Esophagus muscularis mucosa (tissue), 4 donors: ENCODE measurements at regions not wholly inside any gene's neighbourhood (a gene's known extent, or its start where the extent isn't known, plus 50 kb on each side); places are given as distances from the start of the nearest gene placed in this dataset.

Experiments used
- DNase-seq: peaks from one replicate; pipeline ENCODE4 v3.0.0-alpha.2; 2017; ENCODE audit errors: extremely low spot score
- H3K27ac ChIP-seq, 4 donors: fragments of 200-600 bp; sonication (generic); replicated peaks in 1 of 4; 1 replicate in 3 of 4; 2 replicates in 1 of 4; pipeline ENCODE4 v1.5.1; 2016 to 2019; ENCODE audit warnings: mild to moderate bottlenecking in 1 of 4
- H3K27me3 ChIP-seq, 4 donors: fragments of 200-600 bp; sonication (generic); one replicate each; pipeline versions ENCODE4 v1.5.1 to v1.6.0; 2016 to 2019
- H3K36me3 ChIP-seq, 4 donors: fragments of 200-600 bp; sonication (generic); one replicate each; pipeline ENCODE4 v1.5.1; 2016 to 2019
- H3K4me1 ChIP-seq, 4 donors: fragments of 200-600 bp; sonication (generic); one replicate each; pipeline ENCODE4 v1.5.1; 2016 to 2019
- H3K4me3 ChIP-seq, 4 donors: fragments of 200-600 bp; sonication (generic); 1 replicate in 2 of 4; 2 replicates in 2 of 4; pipeline ENCODE4 v1.5.1; 2016 to 2019; ENCODE audit warnings: mild to moderate bottlenecking in 4 of 4, moderate library complexity in 1 of 4
- H3K9me3 ChIP-seq, 4 donors: fragments of 200-600 bp; sonication (generic); 1 replicate in 3 of 4; 2 replicates in 1 of 4; pipeline ENCODE4 v1.5.1; 2016 to 2019
- EP300 ChIP-seq: sonication (generic); formaldehyde crosslinking; IDR thresholded peaks from one replicate; pipeline ENCODE4 v1.6.1; 2017; ENCODE audit warnings: antibody characterized with exemption
- POLR2A ChIP-seq: fragments of 450-650 bp; IDR thresholded peaks from one replicate; pipeline ENCODE4 v1.6.1; 2017; ENCODE audit warnings: antibody characterized with exemption, moderate library complexity, mild to moderate bottlenecking, low read depth
- POLR2AphosphoS5 ChIP-seq, 2 donors: sonication (generic); formaldehyde crosslinking; IDR thresholded peaks; one replicate each; pipeline ENCODE4 v1.6.1; 2017; ENCODE audit warnings: antibody characterized with exemption in 2 of 2
- WGBS: methylation state at CpG from one replicate; pipeline ENCODE4 v1.1.5; 2018; 5-methylcytosine and 5-hydroxymethylcytosine counted together
- intact Hi-C: fragments of 100-400 bp; cut with DNase I; formaldehyde crosslinking; loops from one replicate; pipeline ENCODE4 v1.15.1; 2023
- TF ChIP-seq, protein P1 (sequence below), 3 experiments: fragments of 200-600 bp in 2 of 3; fragments of 450-650 bp in 1 of 3; sonication (generic) in 2 of 3; IDR thresholded peaks; one replicate each; pipeline ENCODE4 v1.5.1; 2017 to 2019; ENCODE audit warnings: antibody characterized with exemption in 3 of 3, mild to moderate bottlenecking in 2 of 3, moderate library complexity in 1 of 3

DNA sequence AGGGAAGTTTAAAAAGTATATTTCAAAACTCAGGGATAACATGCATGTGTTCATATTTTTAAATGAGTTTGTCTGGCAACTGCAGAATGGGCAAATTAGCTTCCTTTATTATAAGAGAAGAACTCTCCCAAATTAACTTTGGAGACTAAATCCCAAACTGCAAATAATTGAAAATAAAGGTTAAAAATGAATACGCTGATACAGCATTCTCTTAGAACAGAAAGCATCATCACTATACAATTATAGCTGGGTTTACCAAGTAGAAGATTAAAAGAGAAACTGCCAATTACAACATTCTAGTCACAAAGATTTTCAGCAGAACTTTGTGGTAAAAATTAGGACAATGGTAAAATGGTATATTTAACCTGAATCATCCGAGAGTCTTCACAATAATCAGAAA lies 73.3 kb downstream of the OLFM4 start:
- no peaks in the 10 kb centered on the region for H3K9me3 ChIP-seq
- no peak overlapping the region for H3K4me3 ChIP-seq
- H3K36me3 ChIP-seq, result no peaks in the 10 kb centered on the region
- WGBS, result 87% methylated on average over 2 of the region's 2 CpGs
- no peak overlapping the region for H3K27ac ChIP-seq
- TF ChIP-seq, protein P1, sequence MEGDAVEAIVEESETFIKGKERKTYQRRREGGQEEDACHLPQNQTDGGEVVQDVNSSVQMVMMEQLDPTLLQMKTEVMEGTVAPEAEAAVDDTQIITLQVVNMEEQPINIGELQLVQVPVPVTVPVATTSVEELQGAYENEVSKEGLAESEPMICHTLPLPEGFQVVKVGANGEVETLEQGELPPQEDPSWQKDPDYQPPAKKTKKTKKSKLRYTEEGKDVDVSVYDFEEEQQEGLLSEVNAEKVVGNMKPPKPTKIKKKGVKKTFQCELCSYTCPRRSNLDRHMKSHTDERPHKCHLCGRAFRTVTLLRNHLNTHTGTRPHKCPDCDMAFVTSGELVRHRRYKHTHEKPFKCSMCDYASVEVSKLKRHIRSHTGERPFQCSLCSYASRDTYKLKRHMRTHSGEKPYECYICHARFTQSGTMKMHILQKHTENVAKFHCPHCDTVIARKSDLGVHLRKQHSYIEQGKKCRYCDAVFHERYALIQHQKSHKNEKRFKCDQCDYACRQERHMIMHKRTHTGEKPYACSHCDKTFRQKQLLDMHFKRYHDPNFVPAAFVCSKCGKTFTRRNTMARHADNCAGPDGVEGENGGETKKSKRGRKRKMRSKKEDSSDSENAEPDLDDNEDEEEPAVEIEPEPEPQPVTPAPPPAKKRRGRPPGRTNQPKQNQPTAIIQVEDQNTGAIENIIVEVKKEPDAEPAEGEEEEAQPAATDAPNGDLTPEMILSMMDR (IDR thresholded peaks at IDR 0.05), result no peak
- no peak for TF ChIP-seq EP300
- TF ChIP-seq POLR2AphosphoS5 (IDR thresholded peaks at IDR 0.05), result no peak
- no peak for TF ChIP-seq POLR2A
- intact Hi-C loops, result no loop called here
- no peaks in the 10 kb centered on the region for H3K27me3 ChIP-seq
- no peak for DNase-seq
- H3K4me1 ChIP-seq, result no peaks in the 10 kb centered on the region

DNA sequence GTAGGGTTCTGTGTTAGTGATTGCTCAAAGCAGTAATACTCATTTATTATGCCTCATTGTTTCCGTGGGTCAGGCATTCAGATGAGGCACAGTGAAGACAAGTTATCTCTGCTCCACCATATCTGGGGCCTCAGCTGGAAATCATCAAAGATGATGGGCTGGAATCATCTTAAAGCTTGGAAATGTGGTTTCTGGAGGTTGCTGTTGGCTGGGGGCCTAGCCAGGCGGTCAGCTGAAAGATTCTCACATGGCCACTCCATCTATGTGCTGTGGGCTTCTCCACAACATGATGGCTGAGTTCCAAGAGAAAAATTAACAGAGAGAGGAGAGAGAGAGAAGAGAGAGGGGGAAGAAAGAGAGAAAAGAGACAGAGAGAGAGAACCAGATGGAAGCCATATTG lies 75.5 kb downstream of the OLFM4 start:
- H3K27me3 ChIP-seq, result no peaks in the 10 kb centered on the region
- 59% methylated on average over 2 of the region's 2 CpGs for WGBS

DNA sequence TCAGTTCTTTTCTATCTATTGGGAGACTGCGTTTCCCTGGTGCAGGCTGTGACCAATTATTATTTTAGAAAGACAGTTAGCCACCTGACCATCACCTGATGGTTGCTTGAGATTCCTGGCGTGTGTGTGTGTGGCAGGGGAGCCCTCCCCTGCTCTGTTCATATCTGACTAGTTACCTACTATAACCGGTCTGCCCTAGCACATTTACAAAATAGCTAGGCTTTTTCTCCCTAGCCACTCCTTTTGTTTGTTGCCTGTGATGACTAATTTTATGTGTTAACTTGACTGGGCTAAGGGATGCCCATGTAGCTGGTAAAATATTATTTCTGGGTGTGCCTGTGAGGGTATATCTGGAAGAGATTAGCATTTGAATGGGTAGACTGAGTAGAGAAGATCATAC lies 76.9 kb downstream of the OLFM4 start:
- Histone ChIP-seq H3K36me3 (no peaks in the 10 kb centered on the region), H3K27me3 (no peaks in the 10 kb centered on the region)
- 92% methylated on average over 3 of the region's 3 CpGs for WGBS

More for the DNA sequence above, 75.5 kb downstream of the OLFM4 start:
- no peaks in the 10 kb centered on the region for H3K36me3 ChIP-seq
- H3K27ac ChIP-seq, result no peak overlapping the region
- DNase-seq, result no peak
- intact Hi-C loops, result no loop called here
- no peaks in the 10 kb centered on the region for H3K9me3 ChIP-seq
- TF ChIP-seq EP300 (no peak), POLR2AphosphoS5 (IDR thresholded peaks at IDR 0.05) (no peak), POLR2A (no peak)
- TF ChIP-seq, protein P1 (IDR thresholded peaks at IDR 0.05), result no peak
- H3K4me1 ChIP-seq, result no peaks in the 10 kb centered on the region
- no peak overlapping the region for H3K4me3 ChIP-seq

DNA sequence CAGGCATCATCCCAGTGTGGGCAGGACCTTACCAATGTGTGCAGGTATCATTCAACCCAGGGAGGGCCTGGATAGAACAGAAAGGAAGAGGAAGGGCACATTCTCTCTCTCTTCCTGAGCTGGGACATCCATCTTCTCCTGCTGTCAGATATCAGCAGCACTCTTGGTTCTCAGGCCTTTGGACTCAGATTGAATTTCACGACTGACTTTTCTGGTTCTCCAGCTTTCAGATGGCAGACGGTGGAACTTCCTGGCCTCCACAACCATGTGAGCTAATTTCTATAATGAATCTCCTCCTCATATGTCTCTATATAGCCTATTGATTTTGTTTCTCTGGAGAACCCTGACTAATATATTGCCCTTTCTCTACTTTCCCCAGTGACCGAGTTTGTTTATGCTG lies 77.3 kb downstream of the OLFM4 start:
- Histone ChIP-seq H3K27me3 (no peaks in the 10 kb centered on the region), H3K9me3 (no peaks in the 10 kb centered on the region), H3K4me1 (no peaks in the 10 kb centered on the region), H3K4me3 (no peak overlapping the region), H3K36me3 (no peaks in the 10 kb centered on the region), H3K27ac (no peak overlapping the region)
- WGBS, result 76% methylated on average over 3 of the region's 3 CpGs
- TF ChIP-seq EP300 (no peak), POLR2A (no peak), POLR2AphosphoS5 (IDR thresholded peaks at IDR 0.05) (no peak)
- TF ChIP-seq, protein P1 (IDR thresholded peaks at IDR 0.05), result no peak
- no peak for DNase-seq
- intact Hi-C loops, result no loop called here

More for the DNA sequence above, 76.9 kb downstream of the OLFM4 start:
- Histone ChIP-seq H3K27ac (no peak overlapping the region), H3K4me1 (no peaks in the 10 kb centered on the region), H3K9me3 (no peaks in the 10 kb centered on the region), H3K4me3 (no peak overlapping the region)
- TF ChIP-seq POLR2A (no peak), POLR2AphosphoS5 (IDR thresholded peaks at IDR 0.05) (no peak), EP300 (no peak)
- TF ChIP-seq, protein P1 (IDR thresholded peaks at IDR 0.05), result no peak
- intact Hi-C loops, result no loop called here
- no peak for DNase-seq

DNA sequence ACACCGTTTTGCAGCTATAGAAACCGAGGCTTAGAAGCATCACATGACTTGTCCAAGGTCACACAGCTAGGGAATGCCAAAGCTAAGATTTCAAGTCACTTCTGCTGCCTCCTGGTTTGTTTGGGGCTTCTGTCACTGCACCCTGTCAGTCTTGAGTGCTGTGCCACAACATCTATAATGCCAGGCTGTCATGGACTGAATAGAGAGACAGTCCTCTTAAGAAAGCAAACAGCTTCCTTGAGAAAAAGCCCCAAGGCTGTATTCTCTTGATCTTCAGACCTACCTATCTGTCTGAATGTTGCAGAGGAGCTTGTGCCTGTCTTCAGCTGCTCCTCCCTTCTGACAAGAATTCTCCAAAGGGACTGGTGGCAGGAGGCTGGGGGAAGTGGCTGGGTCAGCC lies 81.6 kb downstream of the OLFM4 start:
- 76% methylated on average over 2 of the region's 2 CpGs for WGBS
- no peaks in the 10 kb centered on the region for H3K9me3 ChIP-seq
- H3K27me3 ChIP-seq, result no peaks in the 10 kb centered on the region
- no peak overlapping the region for H3K27ac ChIP-seq
- H3K36me3 ChIP-seq, result no peaks in the 10 kb centered on the region
- intact Hi-C loops, result no loop called here
- TF ChIP-seq POLR2A (no peak), POLR2AphosphoS5 (IDR thresholded peaks at IDR 0.05) (no peak), EP300 (no peak)
- TF ChIP-seq, protein P1 (IDR thresholded peaks at IDR 0.05), result no peak
- H3K4me1 ChIP-seq, result no peaks in the 10 kb centered on the region
- DNase-seq, result no peak
- no peak overlapping the region for H3K4me3 ChIP-seq
